ENCODE measurements at regions not wholly inside any gene's neighbourhood (a gene's known extent, or its start where the extent isn't known, plus 50 kb on each side); places are given as distances from the start of the nearest gene placed in this dataset.

DNA sequence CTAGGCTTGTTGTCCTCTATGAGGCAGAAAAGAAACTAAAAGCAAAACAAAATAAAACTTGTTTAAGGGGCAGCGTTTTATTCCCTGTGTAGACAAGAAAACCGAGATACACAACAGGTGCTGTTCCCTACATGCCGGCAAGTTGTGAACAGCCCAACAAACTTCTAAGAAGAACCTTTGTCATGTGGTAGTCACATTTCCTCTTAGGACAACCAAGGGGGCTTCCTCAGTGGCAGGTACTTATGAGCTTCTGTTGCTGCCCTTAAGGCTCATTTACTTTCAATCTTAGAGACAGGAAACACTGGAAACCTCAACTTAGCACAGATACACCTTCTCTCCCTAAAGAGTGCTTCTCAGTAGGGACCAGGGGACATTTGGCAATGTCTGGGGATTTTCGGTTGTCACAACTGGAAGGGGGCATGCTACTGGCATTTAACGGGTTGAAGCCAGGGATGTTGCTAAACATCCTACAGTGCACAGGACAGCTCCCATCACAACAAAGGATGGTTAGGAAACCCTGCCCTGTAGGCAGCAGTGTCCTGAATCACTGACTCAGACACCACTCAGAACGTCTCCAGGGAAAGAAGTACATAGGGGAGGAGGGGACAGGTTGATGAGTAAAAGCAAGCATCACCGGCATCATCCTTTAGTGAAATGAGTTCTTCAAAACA, 111.0 kb downstream of the ASB9 start:
- no peak for TF ChIP-seq SUZ12 (IDR thresholded peaks at IDR 0.05; ENCODE audit: extremely low read depth, insufficient read depth, insufficient read length)
- TF ChIP-seq YY1 (IDR thresholded peaks at IDR 0.05; ENCODE audit: insufficient read depth, insufficient read length), result no peak
- no peak for TF ChIP-seq ZNF274 (IDR thresholded peaks at IDR 0.05; ENCODE audit: low read depth, low read length)

Measured in NT2/D1 (cell line).